Vagina (tissue), 2 donors: ENCODE measurements at regions not wholly inside any gene's neighbourhood (a gene's known extent, or its start where the extent isn't known, plus 50 kb on each side); places are given as distances from the start of the nearest gene placed in this dataset.
"Not testable (repeated sequence)": the region's sequence is repeated elsewhere in the genome, so short reads cannot be mapped to it uniquely, and the experiment has no call there.

Source experiments
- DNase-seq, 2 donors: peaks; one replicate each; pipeline ENCODE4 v3.0.0-alpha.2; 2017; ENCODE audit errors: extremely low spot score in 2 of 2
- H3K27ac ChIP-seq: fragments of 200-600 bp; sonication (generic); one replicate; pipeline ENCODE4 v1.5.1; 2019
- H3K27me3 ChIP-seq: fragments of 200-600 bp; sonication (generic); one replicate; pipeline ENCODE4 v1.5.1; 2019
- H3K36me3 ChIP-seq, 2 donors: fragments of 200-600 bp; sonication (generic); one replicate each; pipeline ENCODE4 v1.5.1; 2017 to 2019
- H3K4me1 ChIP-seq: fragments of 200-600 bp; sonication (generic); one replicate; pipeline ENCODE4 v1.5.1; 2019
- H3K4me3 ChIP-seq, 2 donors: fragments of 200-600 bp; sonication (generic); 1 replicate in 1 of 2; 2 replicates in 1 of 2; pipeline ENCODE4 v1.5.1; 2016 to 2019
- H3K9me3 ChIP-seq: fragments of 200-600 bp; sonication (generic); one replicate; pipeline ENCODE4 v1.5.1; 2019
- POLR2A ChIP-seq, 2 donors: fragments of 450-650 bp; IDR thresholded peaks; one replicate each; pipeline ENCODE4 v1.6.1; 2017; ENCODE audit warnings: antibody characterized with exemption in 2 of 2, mild to moderate bottlenecking in 2 of 2, moderate library complexity in 2 of 2
- POLR2AphosphoS5 ChIP-seq, 2 donors: sonication (generic); formaldehyde crosslinking; IDR thresholded peaks; one replicate each; pipeline ENCODE4 v1.9.0; 2017; ENCODE audit warnings: antibody characterized with exemption in 2 of 2, mild to moderate bottlenecking in 2 of 2, low read depth in 1 of 2; ENCODE audit not compliant: insufficient read depth in 1 of 2
- intact Hi-C: fragments of 100-400 bp; cut with DNase I; formaldehyde crosslinking; loops from one replicate; pipeline ENCODE4 v1.15.1; 2023
- TF ChIP-seq, protein P1 (sequence below), 3 experiments: fragments of 450-650 bp in 2 of 3; fragments of 200-600 bp in 1 of 3; sonication (generic) in 1 of 3; IDR thresholded peaks; one replicate each; pipeline ENCODE4 v1.5.1; 2017 to 2019; ENCODE audit warnings: antibody characterized with exemption in 3 of 3, mild to moderate bottlenecking in 2 of 3, moderate library complexity in 2 of 3

DNA sequence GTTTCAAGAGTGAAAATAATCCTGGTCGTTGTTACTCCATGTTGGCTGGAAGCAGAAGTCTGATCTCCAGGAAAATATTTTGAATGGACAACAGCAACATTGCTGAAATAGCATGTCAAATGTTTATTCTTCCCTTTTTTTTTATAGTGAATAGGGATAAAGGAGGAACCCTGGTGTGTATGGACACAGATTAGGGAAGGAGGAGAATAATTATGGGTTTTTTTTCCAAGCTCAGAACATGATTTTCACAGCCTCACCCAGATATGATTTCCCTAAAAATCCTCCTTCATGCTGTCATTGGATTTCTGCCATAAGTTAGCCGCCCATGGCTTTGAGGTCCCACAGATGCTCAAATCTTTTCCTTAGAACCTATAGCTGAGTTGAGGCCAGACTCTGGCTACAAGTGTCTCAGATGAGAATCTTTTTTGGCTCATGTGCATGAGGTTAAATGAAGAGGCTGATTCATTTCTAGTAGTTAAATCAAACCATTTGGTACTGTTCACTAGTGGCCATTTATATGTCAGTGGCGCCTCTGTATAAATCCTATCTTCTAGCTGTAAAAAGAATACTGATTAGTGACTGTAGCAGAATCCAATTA lies 65.5 kb upstream of the LIFR start:
- intact Hi-C loops = no loop called here
- H3K27me3 ChIP-seq = no peaks in the 10 kb centered on the region
- H3K4me1 ChIP-seq = no peaks in the 10 kb centered on the region
- H3K9me3 ChIP-seq = peaks cover 6% of the 10 kb centered on the region
- no peak overlapping the region for H3K4me3 ChIP-seq
- no peaks in the 10 kb centered on the region for H3K36me3 ChIP-seq
- H3K27ac ChIP-seq = no peak overlapping the region
- TF ChIP-seq POLR2A (IDR thresholded peaks at IDR 0.05) (no peak), POLR2AphosphoS5 (IDR thresholded peaks at IDR 0.05; ENCODE audit: insufficient read depth in 1 of 2, low read depth in 1 of 2) (no peak)
- TF ChIP-seq, protein P1, sequence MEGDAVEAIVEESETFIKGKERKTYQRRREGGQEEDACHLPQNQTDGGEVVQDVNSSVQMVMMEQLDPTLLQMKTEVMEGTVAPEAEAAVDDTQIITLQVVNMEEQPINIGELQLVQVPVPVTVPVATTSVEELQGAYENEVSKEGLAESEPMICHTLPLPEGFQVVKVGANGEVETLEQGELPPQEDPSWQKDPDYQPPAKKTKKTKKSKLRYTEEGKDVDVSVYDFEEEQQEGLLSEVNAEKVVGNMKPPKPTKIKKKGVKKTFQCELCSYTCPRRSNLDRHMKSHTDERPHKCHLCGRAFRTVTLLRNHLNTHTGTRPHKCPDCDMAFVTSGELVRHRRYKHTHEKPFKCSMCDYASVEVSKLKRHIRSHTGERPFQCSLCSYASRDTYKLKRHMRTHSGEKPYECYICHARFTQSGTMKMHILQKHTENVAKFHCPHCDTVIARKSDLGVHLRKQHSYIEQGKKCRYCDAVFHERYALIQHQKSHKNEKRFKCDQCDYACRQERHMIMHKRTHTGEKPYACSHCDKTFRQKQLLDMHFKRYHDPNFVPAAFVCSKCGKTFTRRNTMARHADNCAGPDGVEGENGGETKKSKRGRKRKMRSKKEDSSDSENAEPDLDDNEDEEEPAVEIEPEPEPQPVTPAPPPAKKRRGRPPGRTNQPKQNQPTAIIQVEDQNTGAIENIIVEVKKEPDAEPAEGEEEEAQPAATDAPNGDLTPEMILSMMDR (IDR thresholded peaks at IDR 0.05) = no peak
- DNase-seq = peak in 1 of 2 donors; percentile 32

DNA sequence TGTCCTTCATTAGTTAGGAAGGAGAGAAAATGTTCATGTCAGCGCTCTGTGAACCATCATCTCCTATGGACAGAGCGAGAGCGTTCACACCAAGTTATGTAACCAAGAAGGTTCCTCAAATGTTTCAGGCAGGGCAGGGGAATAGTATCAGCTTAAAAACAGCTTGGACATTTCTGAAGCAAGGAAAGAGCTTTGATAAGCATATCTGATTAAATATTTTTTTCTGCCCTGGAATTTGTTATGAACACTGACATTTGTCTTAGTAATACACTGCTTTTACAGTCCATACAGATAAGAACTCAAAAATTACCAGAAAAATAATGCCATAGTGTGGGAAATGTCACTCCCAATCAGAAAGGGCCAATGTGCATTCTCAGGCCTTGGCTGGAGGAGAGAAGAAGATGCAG lies 66.3 kb upstream of the LIFR start:
- Histone ChIP-seq H3K27ac (no peak overlapping the region), H3K4me3 (no peak overlapping the region), H3K27me3 (no peaks in the 10 kb centered on the region), H3K4me1 (no peaks in the 10 kb centered on the region), H3K9me3 (peaks cover 6% of the 10 kb centered on the region), H3K36me3 (no peaks in the 10 kb centered on the region)
- intact Hi-C loops = no loop called here
- TF ChIP-seq, protein P1 (IDR thresholded peaks at IDR 0.05) = no peak
- TF ChIP-seq POLR2AphosphoS5 (IDR thresholded peaks at IDR 0.05; ENCODE audit: insufficient read depth in 1 of 2, low read depth in 1 of 2) = no peak
- no peak for TF ChIP-seq POLR2A (IDR thresholded peaks at IDR 0.05)
- DNase-seq = no peak

DNA sequence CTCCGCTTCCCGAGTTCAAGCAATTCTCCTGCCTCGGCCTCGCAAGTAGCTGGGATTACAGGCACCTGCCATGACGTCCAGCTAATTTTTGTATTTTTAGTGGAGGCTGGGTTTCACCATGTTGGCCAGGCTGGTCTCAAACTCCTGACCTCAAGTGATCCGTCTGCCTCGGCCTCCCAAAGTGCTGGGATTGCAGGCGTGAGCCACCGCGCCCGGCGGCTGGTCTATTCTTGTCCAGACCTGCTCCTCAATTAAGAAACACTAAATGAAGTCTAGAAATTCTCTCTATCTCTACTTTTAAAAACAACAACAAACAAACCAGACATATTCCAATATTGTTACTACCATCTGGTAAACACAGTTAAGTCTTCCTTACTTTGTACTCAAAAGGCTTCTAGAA lies 68.1 kb upstream of the LIFR start:
- H3K9me3 ChIP-seq, H3K36me3 ChIP-seq, H3K27ac ChIP-seq, H3K4me3 ChIP-seq, H3K27me3 ChIP-seq, DNase-seq, H3K4me1 ChIP-seq, intact Hi-C loops: not testable (repeated sequence)

DNA sequence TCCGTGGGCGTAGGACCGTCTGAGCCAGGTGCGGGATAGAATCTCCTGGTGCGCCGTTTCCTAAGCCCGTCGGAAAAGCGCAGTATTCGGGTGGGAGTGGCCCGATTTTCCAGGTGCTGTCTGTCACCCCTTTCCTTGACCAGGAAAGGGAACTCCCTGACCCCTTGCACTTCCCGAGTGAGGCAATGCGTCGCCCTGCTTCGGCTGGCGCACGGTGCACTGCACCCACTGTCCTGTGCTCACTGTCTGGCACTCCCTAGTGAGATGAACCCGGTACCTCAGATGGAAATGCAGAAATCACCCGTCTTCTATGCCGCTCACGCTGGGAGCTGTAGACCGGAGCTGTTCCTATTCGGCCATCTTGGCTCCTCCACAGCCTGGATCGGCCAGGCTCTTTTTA lies 74.9 kb upstream of the LIFR start:
- H3K4me1 ChIP-seq, H3K27me3 ChIP-seq, H3K36me3 ChIP-seq, intact Hi-C loops, H3K9me3 ChIP-seq, DNase-seq, H3K4me3 ChIP-seq, H3K27ac ChIP-seq: not testable (repeated sequence)

DNA sequence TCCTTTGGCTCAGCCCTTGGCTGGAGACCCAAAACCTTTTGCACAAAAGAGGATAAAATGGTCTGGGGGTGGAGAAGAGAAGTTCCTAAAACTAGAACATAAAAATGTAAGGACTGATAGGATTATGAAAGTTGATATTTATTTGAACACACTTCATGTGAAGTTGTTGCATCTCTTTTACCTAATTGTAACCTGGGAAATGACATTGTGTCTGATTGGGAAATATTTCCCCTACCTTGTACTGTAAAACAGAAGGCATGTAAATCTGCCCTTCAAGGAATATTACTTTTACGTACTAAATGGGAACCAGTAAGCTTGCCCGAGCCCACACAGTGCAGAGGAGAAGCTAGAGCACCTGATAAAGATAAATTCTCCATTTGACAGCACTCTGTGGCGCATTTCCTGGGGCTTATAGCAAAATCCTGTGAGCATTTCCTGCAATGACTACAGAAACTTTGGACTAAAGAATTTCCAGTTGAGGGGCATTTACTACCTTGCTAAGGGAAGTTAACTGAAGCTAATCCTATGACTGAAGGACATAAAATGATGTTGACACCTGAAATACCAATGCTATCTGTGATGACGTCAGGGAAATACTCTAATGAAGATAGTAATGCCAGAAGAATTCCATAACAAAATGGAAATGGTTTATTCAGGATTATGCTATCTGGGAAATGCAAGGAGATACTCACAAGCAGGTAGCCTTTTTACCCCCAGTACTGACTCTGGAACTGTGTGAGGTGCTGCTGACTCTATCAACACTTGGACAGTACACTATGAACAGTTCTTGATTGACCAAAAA lies 78.3 kb upstream of the LIFR start:
- peak in 1 of 2 donors; percentile 20 for DNase-seq

DNA sequence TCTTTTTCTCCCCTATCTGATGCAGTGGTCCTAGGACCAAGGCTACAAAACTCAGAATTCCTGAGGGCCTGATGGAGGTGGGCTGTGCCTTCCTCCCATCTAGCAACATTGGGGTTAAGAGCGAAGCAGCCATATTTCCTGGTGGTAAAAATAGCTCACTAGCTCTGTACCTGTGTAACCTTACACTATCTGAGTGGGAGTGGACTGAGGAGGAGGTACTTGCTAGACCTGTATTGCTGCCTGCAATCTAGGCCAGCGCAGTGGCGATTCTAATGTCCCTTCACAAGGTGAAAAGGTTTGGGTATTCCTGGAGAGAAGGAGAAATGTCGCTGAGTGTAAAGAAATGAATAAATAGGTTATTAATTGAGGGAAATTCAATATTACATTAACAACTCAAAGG lies 80.2 kb upstream of the LIFR start:
- TF ChIP-seq POLR2A (IDR thresholded peaks at IDR 0.05) (no peak), POLR2AphosphoS5 (IDR thresholded peaks at IDR 0.05; ENCODE audit: insufficient read depth in 1 of 2, low read depth in 1 of 2) (no peak)
- TF ChIP-seq, protein P1 (IDR thresholded peaks at IDR 0.05) = no peak
- no peak overlapping the region for H3K27ac ChIP-seq
- DNase-seq = no peak
- H3K4me3 ChIP-seq = no peak overlapping the region
- no peaks in the 10 kb centered on the region for H3K9me3 ChIP-seq
- H3K36me3 ChIP-seq = no peaks in the 10 kb centered on the region
- no peaks in the 10 kb centered on the region for H3K27me3 ChIP-seq
- H3K4me1 ChIP-seq = no peaks in the 10 kb centered on the region
- intact Hi-C loops = no loop called here

More for the DNA sequence above, 78.3 kb upstream of the LIFR start:
- TF ChIP-seq POLR2AphosphoS5 (IDR thresholded peaks at IDR 0.05; ENCODE audit: insufficient read depth in 1 of 2, low read depth in 1 of 2) (no peak), POLR2A (IDR thresholded peaks at IDR 0.05) (no peak)
- TF ChIP-seq, protein P1 (IDR thresholded peaks at IDR 0.05) = no peak
- Histone ChIP-seq H3K36me3 (no peaks in the 10 kb centered on the region), H3K9me3 (no peaks in the 10 kb centered on the region), H3K27me3 (no peaks in the 10 kb centered on the region), H3K4me3 (no peak overlapping the region), H3K4me1 (no peaks in the 10 kb centered on the region), H3K27ac (no peak overlapping the region)
- intact Hi-C loops = no loop called here
